ENCODE measurements at regions not wholly inside any gene's neighbourhood (a gene's known extent, or its start where the extent isn't known, plus 50 kb on each side); places are given as distances from the start of the nearest gene placed in this dataset.

DNA sequence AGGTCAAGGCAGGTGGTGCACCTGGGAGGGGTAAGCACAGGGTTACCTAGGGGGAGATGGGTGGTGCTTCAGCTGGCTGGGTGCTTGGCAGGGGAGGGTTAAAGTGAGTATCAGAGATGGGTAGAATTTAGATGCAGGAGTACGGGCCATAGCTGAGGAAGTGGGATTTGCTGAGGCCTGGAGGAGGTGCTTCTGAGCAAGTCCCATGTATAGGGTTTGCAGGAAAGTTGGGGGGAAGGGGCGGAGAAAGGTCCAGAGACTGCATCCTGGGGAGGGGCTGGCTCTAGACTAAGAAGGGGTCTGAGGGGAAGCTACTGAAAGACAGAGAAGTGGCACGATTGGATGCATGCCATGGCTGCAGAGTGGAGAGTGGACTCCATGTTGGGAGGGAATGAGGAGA, 281.6 kb upstream of the ZNF32 start:
- no peak overlapping the region for H3K4me3 ChIP-seq (ENCODE audit: low read depth, low read length)
- DNase-seq (ENCODE audit: low read depth): no peak
- TF ChIP-seq, protein P1, sequence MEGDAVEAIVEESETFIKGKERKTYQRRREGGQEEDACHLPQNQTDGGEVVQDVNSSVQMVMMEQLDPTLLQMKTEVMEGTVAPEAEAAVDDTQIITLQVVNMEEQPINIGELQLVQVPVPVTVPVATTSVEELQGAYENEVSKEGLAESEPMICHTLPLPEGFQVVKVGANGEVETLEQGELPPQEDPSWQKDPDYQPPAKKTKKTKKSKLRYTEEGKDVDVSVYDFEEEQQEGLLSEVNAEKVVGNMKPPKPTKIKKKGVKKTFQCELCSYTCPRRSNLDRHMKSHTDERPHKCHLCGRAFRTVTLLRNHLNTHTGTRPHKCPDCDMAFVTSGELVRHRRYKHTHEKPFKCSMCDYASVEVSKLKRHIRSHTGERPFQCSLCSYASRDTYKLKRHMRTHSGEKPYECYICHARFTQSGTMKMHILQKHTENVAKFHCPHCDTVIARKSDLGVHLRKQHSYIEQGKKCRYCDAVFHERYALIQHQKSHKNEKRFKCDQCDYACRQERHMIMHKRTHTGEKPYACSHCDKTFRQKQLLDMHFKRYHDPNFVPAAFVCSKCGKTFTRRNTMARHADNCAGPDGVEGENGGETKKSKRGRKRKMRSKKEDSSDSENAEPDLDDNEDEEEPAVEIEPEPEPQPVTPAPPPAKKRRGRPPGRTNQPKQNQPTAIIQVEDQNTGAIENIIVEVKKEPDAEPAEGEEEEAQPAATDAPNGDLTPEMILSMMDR (conservative IDR thresholded peaks at IDR 0.05; ENCODE audit: low read depth, low read length): no peak

DNA sequence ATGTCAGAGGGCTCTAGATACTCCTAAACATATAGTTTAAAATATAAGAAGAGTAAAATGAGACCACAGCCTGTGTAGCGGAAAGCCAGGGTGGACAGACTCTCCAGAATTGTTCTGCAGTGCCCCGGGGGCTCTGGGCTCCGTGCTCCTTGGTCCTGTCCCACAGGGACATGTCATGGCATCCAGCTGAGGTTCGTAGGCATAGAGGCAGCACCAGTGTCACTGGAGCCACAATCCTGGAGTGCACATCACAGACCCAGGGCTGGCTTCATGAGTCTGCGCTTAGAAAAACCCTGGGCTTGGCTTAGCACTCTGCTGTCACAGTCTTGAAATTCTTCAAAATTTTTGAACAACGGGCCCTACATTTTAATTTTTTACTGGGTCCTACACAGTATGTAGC, 280.4 kb upstream of the ZNF32 start:
- DNase-seq (ENCODE audit: low read depth): no peak

DNA sequence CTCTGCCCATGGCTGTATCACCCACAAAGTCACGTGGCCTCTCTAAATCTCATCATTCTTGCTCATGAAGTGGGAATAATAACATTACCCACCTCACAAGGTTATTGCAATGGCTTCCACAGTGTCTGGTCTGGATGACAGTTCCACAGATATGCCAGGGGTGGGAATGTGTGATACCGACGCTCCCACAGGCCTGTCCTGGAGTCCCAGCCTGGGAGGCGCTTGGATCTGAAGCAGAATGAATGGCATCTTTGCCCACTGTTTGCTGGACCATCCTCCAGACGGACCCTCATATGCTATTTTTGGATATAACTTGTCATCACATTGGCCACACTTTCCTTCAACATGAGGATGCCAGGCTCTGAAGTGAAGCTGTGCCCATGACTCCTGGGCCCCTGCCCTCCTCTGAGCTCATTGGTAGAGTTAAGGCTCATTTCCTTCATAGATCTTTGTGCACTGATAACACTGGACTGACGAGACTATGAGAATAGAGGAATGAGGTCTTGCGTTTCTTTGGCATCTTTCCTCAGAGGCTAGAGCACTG, 279.8 kb upstream of the ZNF32 start:
- no peak overlapping the region for H3K4me3 ChIP-seq (ENCODE audit: low read depth, low read length)
- TF ChIP-seq, protein P1 (conservative IDR thresholded peaks at IDR 0.05; ENCODE audit: low read depth, low read length): no peak
- no peak for DNase-seq (ENCODE audit: low read depth)

More for the DNA sequence above, 280.4 kb upstream of the ZNF32 start:
- TF ChIP-seq, protein P1 (conservative IDR thresholded peaks at IDR 0.05; ENCODE audit: low read depth, low read length): no peak
- H3K4me3 ChIP-seq (ENCODE audit: low read depth, low read length): no peak overlapping the region

DNA sequence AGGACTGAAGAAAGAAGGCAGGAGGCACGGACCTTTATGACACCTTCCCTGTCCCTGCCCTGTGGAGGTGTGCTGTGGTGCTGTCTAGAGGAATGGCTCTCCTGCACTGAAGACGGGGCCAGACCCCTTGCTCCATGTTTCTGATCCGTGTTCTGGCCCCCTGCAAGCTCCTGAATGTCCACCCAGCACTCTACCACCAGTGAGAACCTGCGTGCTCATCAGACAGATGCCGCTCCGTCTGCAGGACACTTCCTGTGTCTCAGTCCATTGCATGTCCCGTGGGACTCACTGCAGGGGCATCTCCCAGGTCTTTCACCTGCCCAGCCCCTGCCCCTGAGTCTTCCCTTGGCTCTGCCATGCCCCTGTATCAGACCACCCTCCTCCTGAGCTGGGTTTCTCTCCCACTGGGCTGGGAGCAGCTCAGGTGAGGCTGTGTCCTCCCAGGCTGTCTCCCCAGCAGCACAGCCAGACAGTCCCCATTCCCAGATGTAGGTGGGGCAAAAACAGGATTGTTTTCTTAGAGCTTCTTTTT, 278.3 kb upstream of the ZNF32 start:
- TF ChIP-seq, protein P1 (conservative IDR thresholded peaks at IDR 0.05; ENCODE audit: low read depth, low read length): no peak
- no peak for DNase-seq (ENCODE audit: low read depth)

DNA sequence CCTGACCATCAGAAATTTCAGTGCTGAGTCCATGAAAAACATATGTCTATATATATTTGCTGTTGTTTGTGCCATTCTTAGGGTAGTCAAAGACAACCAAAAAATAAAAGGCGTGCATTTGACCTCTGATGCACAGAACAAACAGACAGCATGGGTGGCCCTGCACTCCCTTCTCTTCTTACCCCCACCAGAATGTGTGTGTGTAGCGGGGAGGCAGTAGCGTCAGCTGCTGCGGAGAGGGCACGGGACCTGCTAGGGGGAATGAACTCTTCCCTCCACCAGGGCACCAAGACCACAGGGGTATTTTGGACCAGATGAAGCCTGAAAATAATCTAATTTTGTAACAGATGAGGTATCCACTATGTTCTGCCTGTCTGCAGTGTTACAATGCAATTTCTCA, 277.7 kb upstream of the ZNF32 start:
- no peak overlapping the region for H3K4me3 ChIP-seq (ENCODE audit: low read depth, low read length)
- TF ChIP-seq, protein P1 (conservative IDR thresholded peaks at IDR 0.05; ENCODE audit: low read depth, low read length): no peak
- DNase-seq (ENCODE audit: low read depth): no peak

More for the DNA sequence above, 278.3 kb upstream of the ZNF32 start:
- H3K4me3 ChIP-seq (ENCODE audit: low read depth, low read length): no peak overlapping the region

DNA sequence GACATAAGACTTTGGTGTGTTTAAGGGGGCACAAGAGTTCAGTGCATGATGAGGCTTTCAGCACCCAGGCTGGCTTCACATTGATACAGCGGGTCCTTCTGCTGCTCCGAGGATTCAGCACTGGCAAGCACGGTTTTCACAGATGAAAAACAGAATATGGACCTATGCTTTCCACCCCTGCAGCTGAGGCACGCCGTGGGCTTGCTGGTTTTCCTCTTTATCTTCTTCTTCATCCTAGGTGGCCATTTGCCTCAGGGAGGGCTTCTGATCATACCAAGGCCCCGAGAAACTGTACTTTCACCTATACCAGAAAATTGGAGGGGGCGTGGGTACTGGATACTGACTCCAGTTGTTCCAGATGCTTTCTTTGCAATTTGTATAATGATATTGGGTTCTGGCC, 277.1 kb upstream of the ZNF32 start:
- TF ChIP-seq, protein P1 (conservative IDR thresholded peaks at IDR 0.05; ENCODE audit: low read depth, low read length): no peak
- DNase-seq (ENCODE audit: low read depth): no peak
- H3K4me3 ChIP-seq (ENCODE audit: low read depth, low read length): no peak overlapping the region

DNA sequence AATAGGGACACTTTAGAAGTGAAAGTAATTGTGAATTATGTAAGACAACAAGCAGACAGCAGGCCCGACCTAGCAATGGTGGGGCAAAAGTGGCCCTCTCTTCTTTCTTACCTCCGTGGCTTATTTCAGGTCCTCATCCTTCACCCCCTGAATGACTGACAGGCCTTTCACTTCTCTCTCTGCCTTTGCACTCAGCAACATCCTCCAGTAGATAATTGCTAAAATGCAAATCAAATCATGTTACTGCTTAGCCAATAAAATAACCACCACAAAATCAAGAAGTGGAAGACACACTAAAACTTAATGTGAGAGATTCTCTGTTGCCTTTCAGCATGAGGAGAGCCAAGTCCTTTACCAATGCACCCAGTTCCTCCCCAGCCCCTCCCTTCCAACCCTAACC, 274.6 kb upstream of the ZNF32 start:
- no peak overlapping the region for H3K4me3 ChIP-seq (ENCODE audit: low read depth, low read length)
- TF ChIP-seq, protein P1 (conservative IDR thresholded peaks at IDR 0.05; ENCODE audit: low read depth, low read length): no peak
- no peak for DNase-seq (ENCODE audit: low read depth)

Data from choroid plexus epithelial cell (primary cell).